Loucy (cell line): ENCODE measurements at regions not wholly inside any gene's neighbourhood (a gene's known extent, or its start where the extent isn't known, plus 50 kb on each side); places are given as distances from the start of the nearest gene placed in this dataset.

Experiments used
- H2AFZ ChIP-seq: fragments of 200-600 bp; sonication (generic); 2 replicates; pipeline ENCODE4 v1.6.0; 2016; ENCODE audit warnings: antibody characterized with exemption, mild to moderate bottlenecking, low read length, moderate library complexity
- H3F3A ChIP-seq: fragments of 200-600 bp; 2 replicates; pipeline ENCODE4 v1.6.0; 2016; ENCODE audit warnings: antibody characterized with exemption, low read depth, mild to moderate bottlenecking
- H3K27me3 ChIP-seq: fragments of 200-600 bp; sonication (generic); 2 replicates; pipeline ENCODE4 v1.6.1; 2014; ENCODE audit warnings: low read length, mild to moderate bottlenecking; ENCODE audit not compliant: insufficient read depth, poor library complexity, severe bottlenecking
- H3K36me3 ChIP-seq: fragments of 200-600 bp; sonication (generic); 2 replicates; pipeline ENCODE4 v1.6.1; 2016; ENCODE audit warnings: low read length; ENCODE audit not compliant: insufficient read depth
- H3K4me1 ChIP-seq: fragments of 200-600 bp; sonication (generic); 2 replicates; pipeline ENCODE4 v1.5.1; 2014; ENCODE audit warnings: low read length, mild to moderate bottlenecking; ENCODE audit not compliant: insufficient read depth, poor library complexity, severe bottlenecking
- H3K4me2 ChIP-seq: fragments of 200-600 bp; sonication (generic); 2 replicates; pipeline ENCODE4 v1.6.0; 2014; ENCODE audit warnings: antibody characterized with exemption, low read length, low read depth, mild to moderate bottlenecking; ENCODE audit not compliant: poor library complexity, severe bottlenecking
- H3K4me3 ChIP-seq: fragments of 200-600 bp; sonication (generic); 2 replicates; pipeline ENCODE4 v1.5.1; 2014; ENCODE audit warnings: low read length, mild to moderate bottlenecking, mixed read lengths; ENCODE audit not compliant: poor library complexity, severe bottlenecking
- H3K79me2 ChIP-seq: fragments of 200-600 bp; sonication (generic); 2 replicates; pipeline ENCODE4 v1.6.1; 2014; ENCODE audit warnings: low read length; ENCODE audit not compliant: insufficient read depth
- H3K9ac ChIP-seq: fragments of 200-600 bp; sonication (generic); 2 replicates; pipeline ENCODE4 v1.6.0; 2014; ENCODE audit warnings: mild to moderate bottlenecking, low read depth, low read length, moderate library complexity; ENCODE audit not compliant: poor library complexity, severe bottlenecking
- H3K9me2 ChIP-seq: fragments of 200-600 bp; sonication (generic); replicated peaks from 2 replicates; pipeline ENCODE4 v1.6.1; 2016; ENCODE audit warnings: low read depth, low read length, mixed read lengths
- H3K9me3 ChIP-seq: fragments of 200-600 bp; sonication (generic); 2 replicates; pipeline ENCODE4 v1.6.1; 2014; ENCODE audit warnings: mild to moderate bottlenecking, antibody characterized with exemption, low read length, low read depth; ENCODE audit not compliant: insufficient read depth
- H4K20me1 ChIP-seq: fragments of 200-600 bp; sonication (generic); 2 replicates; pipeline ENCODE4 v1.6.0; 2014; ENCODE audit warnings: antibody characterized with exemption, low read length, mild to moderate bottlenecking; ENCODE audit not compliant: insufficient read depth, poor library complexity, severe bottlenecking
- EZH2phosphoT487 ChIP-seq: fragments of 200-600 bp; IDR thresholded peaks from 2 replicates; pipeline ENCODE4 v1.6.1; 2018; ENCODE audit warnings: antibody characterized with exemption, mild to moderate bottlenecking, moderate library complexity, borderline replicate concordance
- TF ChIP-seq, protein P1 (sequence below): fragments of 200-600 bp; sonication (generic); conservative IDR thresholded peaks from 2 replicates; pipeline ENCODE4 v1.5.1; 2014; ENCODE audit warnings: mild to moderate bottlenecking, antibody characterized with exemption, low read length

DNA sequence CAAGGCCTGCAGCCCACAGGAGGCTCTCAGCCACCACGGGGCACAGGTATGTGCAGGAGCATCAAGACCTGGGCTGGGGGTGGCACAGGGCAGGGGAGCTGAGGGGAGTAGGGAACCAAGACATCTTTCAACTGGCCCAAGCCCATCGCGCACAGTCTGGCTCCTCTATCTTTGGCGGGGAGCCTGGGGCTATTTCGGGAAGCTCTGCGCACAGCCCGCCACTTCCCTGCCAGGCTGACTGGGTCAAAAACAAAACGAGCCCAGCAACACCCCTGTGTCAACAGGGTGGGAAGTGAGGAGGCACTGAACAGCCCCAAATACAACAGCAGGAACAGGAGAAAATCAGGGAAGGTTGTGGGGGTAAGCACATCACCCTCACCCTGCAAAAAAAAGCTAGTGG, 83.9 kb downstream of the ARL6IP4 start:
- H3K4me1 ChIP-seq = peaks cover 10% of the 10 kb centered on the region
- H3K4me2 ChIP-seq = no peak overlapping the region
- no peaks in the 10 kb centered on the region for H4K20me1 ChIP-seq
- no peak overlapping the region for H3K9ac ChIP-seq
- H3F3A ChIP-seq = no peaks in the 10 kb centered on the region
- TF ChIP-seq, protein P1, sequence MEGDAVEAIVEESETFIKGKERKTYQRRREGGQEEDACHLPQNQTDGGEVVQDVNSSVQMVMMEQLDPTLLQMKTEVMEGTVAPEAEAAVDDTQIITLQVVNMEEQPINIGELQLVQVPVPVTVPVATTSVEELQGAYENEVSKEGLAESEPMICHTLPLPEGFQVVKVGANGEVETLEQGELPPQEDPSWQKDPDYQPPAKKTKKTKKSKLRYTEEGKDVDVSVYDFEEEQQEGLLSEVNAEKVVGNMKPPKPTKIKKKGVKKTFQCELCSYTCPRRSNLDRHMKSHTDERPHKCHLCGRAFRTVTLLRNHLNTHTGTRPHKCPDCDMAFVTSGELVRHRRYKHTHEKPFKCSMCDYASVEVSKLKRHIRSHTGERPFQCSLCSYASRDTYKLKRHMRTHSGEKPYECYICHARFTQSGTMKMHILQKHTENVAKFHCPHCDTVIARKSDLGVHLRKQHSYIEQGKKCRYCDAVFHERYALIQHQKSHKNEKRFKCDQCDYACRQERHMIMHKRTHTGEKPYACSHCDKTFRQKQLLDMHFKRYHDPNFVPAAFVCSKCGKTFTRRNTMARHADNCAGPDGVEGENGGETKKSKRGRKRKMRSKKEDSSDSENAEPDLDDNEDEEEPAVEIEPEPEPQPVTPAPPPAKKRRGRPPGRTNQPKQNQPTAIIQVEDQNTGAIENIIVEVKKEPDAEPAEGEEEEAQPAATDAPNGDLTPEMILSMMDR = no peak
- TF ChIP-seq EZH2phosphoT487 = no peak
- no peak overlapping the region for H2AFZ ChIP-seq
- H3K4me3 ChIP-seq = no peak overlapping the region
- no peaks in the 10 kb centered on the region for H3K9me3 ChIP-seq
- no peaks in the 10 kb centered on the region for H3K27me3 ChIP-seq
- no peaks in the 10 kb centered on the region for H3K36me3 ChIP-seq
- no peaks in the 10 kb centered on the region for H3K79me2 ChIP-seq
- no peaks in the 10 kb centered on the region for H3K9me2 ChIP-seq

DNA sequence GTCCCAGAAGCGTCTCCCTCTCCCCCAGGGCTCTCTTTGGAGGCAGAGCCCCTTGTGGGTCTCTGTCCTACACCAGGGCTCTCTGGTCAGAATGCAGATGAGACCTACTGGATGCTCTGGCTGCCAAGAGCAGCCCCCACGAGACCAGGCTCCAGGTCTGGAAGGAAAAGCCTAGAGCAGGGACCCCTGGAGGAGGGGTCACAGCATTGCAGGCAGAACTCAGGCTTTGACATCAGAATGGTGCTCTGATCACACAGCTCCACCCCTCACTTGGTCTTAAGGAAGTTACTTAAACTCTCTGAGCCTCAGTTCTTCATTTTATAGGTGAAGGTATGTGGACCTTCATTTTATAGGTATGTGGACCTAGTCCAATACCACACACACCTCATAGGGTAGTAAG, 83.1 kb downstream of the ARL6IP4 start:
- Histone ChIP-seq H3K9me3 (no peaks in the 10 kb centered on the region), H2AFZ (0 out of 2 replicates have a peak overlapping the region, but pooled peaks have one; percentile 7), H4K20me1 (no peaks in the 10 kb centered on the region), H3F3A (no peaks in the 10 kb centered on the region), H3K79me2 (no peaks in the 10 kb centered on the region), H3K4me2 (no peak overlapping the region), H3K4me1 (peaks cover 10% of the 10 kb centered on the region), H3K36me3 (no peaks in the 10 kb centered on the region), H3K9ac (no peak overlapping the region), H3K9me2 (no peaks in the 10 kb centered on the region), H3K4me3 (no peak overlapping the region), H3K27me3 (no peaks in the 10 kb centered on the region)
- no peak for TF ChIP-seq EZH2phosphoT487
- TF ChIP-seq, protein P1 = peak; percentile 63

DNA sequence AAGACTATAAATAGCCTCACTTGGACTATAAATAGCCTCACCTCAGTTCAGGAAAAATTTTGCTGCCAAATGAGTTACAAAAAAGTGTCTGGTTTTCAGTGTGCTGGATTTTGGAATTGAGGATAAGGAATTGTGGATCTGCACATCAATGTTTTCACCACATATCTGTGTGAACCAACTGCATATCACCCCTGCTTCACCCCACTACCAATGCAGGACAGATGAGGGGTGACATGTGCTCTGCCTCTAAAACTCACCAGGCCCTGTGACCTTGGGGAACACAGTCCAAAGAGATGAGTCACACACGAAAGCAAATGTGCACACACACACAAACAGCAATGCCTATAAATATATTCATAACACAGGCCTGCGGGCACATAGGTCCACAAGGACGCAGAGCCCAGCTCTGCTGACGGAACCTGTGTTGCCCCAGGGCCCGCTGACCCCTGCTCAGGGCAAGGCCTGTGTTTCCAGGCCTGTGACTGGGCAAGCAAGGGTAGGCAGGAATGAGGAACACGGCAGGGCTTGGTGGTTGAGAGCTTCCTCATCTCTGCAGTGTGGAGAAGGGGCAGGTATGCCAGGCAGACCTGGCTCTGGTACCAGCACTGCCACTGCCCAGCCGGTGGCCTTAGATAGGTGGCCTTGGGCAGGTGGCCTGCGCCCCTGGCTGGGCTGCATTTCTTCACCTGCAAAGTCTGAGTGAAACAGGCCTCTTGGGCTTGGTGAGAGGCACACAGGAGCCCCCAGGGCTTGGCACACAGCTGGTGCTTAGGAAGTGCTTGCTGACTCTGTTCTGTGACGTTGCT, 82.4 kb downstream of the ARL6IP4 start:
- Histone ChIP-seq H3K79me2 (no peaks in the 10 kb centered on the region), H3K4me1 (peaks cover 10% of the 10 kb centered on the region), H3K4me3 (no peak overlapping the region), H3K9ac (no peak overlapping the region), H4K20me1 (no peaks in the 10 kb centered on the region), H3K9me3 (no peaks in the 10 kb centered on the region), H3K27me3 (no peaks in the 10 kb centered on the region), H3F3A (no peaks in the 10 kb centered on the region), H3K4me2 (no peak overlapping the region), H3K9me2 (no peaks in the 10 kb centered on the region), H2AFZ (no peak overlapping the region), H3K36me3 (no peaks in the 10 kb centered on the region)
- TF ChIP-seq, protein P1 = no peak
- TF ChIP-seq EZH2phosphoT487 = no peak
